IMR-90 (cell line): ENCODE measurements at regions not wholly inside any gene's neighbourhood (a gene's known extent, or its start where the extent isn't known, plus 50 kb on each side); places are given as distances from the start of the nearest gene placed in this dataset.

Source experiments
- ATAC-seq: fragments of 200-7000 bp; cut with Tn5 transposase; 2 replicates; pipeline ENCODE4 v1.9.1; 2020; ENCODE audit warnings: low read depth, mild to moderate bottlenecking, moderate library complexity
- BruUV-seq: library from RNA; stranded (reverse); fragments of 400-500 nt; replicated peaks from 2 replicates; lab custom pipeline; 2021; lab: Mats Ljungman, UMichigan
- CTCF ChIA-PET: fragments of 300-600 bp; formaldehyde crosslinking; extraction: SDS; loops from one replicate; lab custom pipeline; 2021; ENCODE audit warnings: antibody characterized with exemption; lab: Yijun Ruan, JAX
- POLR2A ChIA-PET: fragments of 300-600 bp; sonication (Branson Sonifier 250); formaldehyde crosslinking; loops from one replicate; lab custom pipeline; 2022; ENCODE audit warnings: antibody characterized with exemption; ENCODE audit not compliant: unreplicated experiment; lab: Charles Lee
- DNase-seq: peaks from one replicate; pipeline ENCODE4 v3.0.0; 2013
- H2AFZ ChIP-seq: replicated peaks from 2 replicates; pipeline ENCODE3; 2013; ENCODE audit warnings: low read length, mild to moderate bottlenecking; ENCODE audit not compliant: poor library complexity
- H2AK5ac ChIP-seq: 2 replicates; pipeline ENCODE4 v1.6.1; 2013; ENCODE audit warnings: low read depth, low read length, inconsistent platforms
- H2AK9ac ChIP-seq: replicated peaks from 2 replicates; pipeline ENCODE3; 2013; ENCODE audit warnings: mild to moderate bottlenecking, low read depth, low read length, moderate library complexity; ENCODE audit not compliant: poor library complexity
- H2BK120ac ChIP-seq: 2 replicates; pipeline ENCODE4 v1.6.1; 2013; ENCODE audit warnings: low read depth, low read length, inconsistent platforms
- H2BK15ac ChIP-seq: 3 replicates; pipeline ENCODE4 v1.6.1; 2013; ENCODE audit warnings: low read depth, low read length, inconsistent platforms
- H2BK20ac ChIP-seq: 2 replicates; pipeline ENCODE4 v1.6.1; 2013; ENCODE audit warnings: low read depth, mild to moderate bottlenecking, inconsistent platforms, low read length, moderate library complexity
- H2BK5ac ChIP-seq: 2 replicates; pipeline ENCODE4 v1.6.1; 2013; ENCODE audit warnings: mild to moderate bottlenecking, low read depth, low read length, inconsistent platforms; ENCODE audit not compliant: poor library complexity, severe bottlenecking
- H3K14ac ChIP-seq: replicated peaks from 2 replicates; pipeline ENCODE4 v1.6.1; 2013; ENCODE audit warnings: low read depth, low read length, inconsistent platforms
- H3K18ac ChIP-seq: 2 replicates; pipeline ENCODE4 v1.6.1; 2013; ENCODE audit warnings: low read depth, low read length, control low read depth
- H3K23ac ChIP-seq: 2 replicates; pipeline ENCODE4 v1.6.1; 2013; ENCODE audit warnings: low read depth, low read length, inconsistent platforms
- H3K27ac ChIP-seq: 2 replicates; pipeline ENCODE4 v1.5.1; 2013; ENCODE audit warnings: mild to moderate bottlenecking, control low read depth, low read length; ENCODE audit not compliant: insufficient read depth
- H3K27me3 ChIP-seq: 2 replicates; pipeline ENCODE4 v1.6.1; 2013; ENCODE audit warnings: low read length; ENCODE audit not compliant: control insufficient read depth, insufficient read depth
- H3K36me3 ChIP-seq: 2 replicates; pipeline ENCODE4 v1.6.1; 2013; ENCODE audit warnings: low read length, mixed read lengths; ENCODE audit not compliant: control insufficient read depth, insufficient read depth
- H3K4ac ChIP-seq: 2 replicates; pipeline ENCODE4 v1.6.1; 2013; ENCODE audit warnings: low read depth, low read length, inconsistent platforms
- H3K4me1 ChIP-seq: 2 replicates; pipeline ENCODE4 v1.6.1; 2013; ENCODE audit warnings: low read length, mixed read lengths; ENCODE audit not compliant: control insufficient read depth, insufficient read depth
- H3K4me2 ChIP-seq: 2 replicates; pipeline ENCODE4 v1.6.1; 2013; ENCODE audit warnings: low read depth, mild to moderate bottlenecking, control low read depth, low read length, moderate library complexity
- H3K4me3 ChIP-seq: 2 replicates; pipeline ENCODE4 v1.5.1; 2013; ENCODE audit warnings: low read depth, mild to moderate bottlenecking, control low read depth, low read length, moderate library complexity; ENCODE audit not compliant: insufficient read depth
- H3K56ac ChIP-seq: 2 replicates; pipeline ENCODE4 v1.6.1; 2013; ENCODE audit warnings: low read length, inconsistent platforms; ENCODE audit not compliant: insufficient read depth; ENCODE audit errors: extremely low read depth
- H3K79me1 ChIP-seq, 2 experiments: 2 replicates each; pipeline ENCODE4 v1.6.1; 2013; ENCODE audit warnings: low read length in 2 of 2, inconsistent platforms in 1 of 2, low read depth in 1 of 2
- H3K9ac ChIP-seq: 2 replicates; pipeline ENCODE4 v1.6.1; 2013; ENCODE audit warnings: low read depth, low read length, control low read depth
- H3K9me1 ChIP-seq: 2 replicates; pipeline ENCODE4 v1.6.1; 2013; ENCODE audit warnings: low read length, inconsistent platforms; ENCODE audit not compliant: insufficient read depth
- H3K9me3 ChIP-seq: 2 replicates; pipeline ENCODE4 v1.6.1; 2013; ENCODE audit warnings: low read length; ENCODE audit not compliant: control insufficient read depth, insufficient read depth
- H4K20me1 ChIP-seq: 2 replicates; pipeline ENCODE4 v1.6.1; 2013; ENCODE audit warnings: low read length, inconsistent platforms; ENCODE audit not compliant: insufficient read depth
- H4K5ac ChIP-seq: 2 replicates; pipeline ENCODE4 v1.6.1; 2013; ENCODE audit warnings: mild to moderate bottlenecking, low read depth, low read length, control low read depth
- H4K8ac ChIP-seq, 2 experiments: 2 replicates each; pipeline ENCODE4 v1.6.1; 2013; ENCODE audit warnings: low read depth in 2 of 2, low read length in 2 of 2, control low read depth in 1 of 2, inconsistent platforms in 1 of 2
- H4K91ac ChIP-seq: 2 replicates; pipeline ENCODE4 v1.6.1; 2013; ENCODE audit warnings: low read depth, low read length, inconsistent platforms; ENCODE audit not compliant: insufficient read depth
- BHLHE40 ChIP-seq: fragments of 150-350 bp; IDR thresholded peaks from 2 replicates; pipeline ENCODE4 v1.6.1; 2016; ENCODE audit warnings: mild to moderate bottlenecking, low read depth, low read length
- CEBPB ChIP-seq: IDR thresholded peaks from 2 replicates; pipeline ENCODE4 v1.6.1; 2012; ENCODE audit warnings: low read depth, low read length, improper control_type of control experiment
- CHD1 ChIP-seq: IDR thresholded peaks from 2 replicates; pipeline ENCODE4 v1.6.1; 2012; ENCODE audit warnings: low read depth, low read length, improper control_type of control experiment
- CTCF ChIP-seq: conservative IDR thresholded peaks from 2 replicates; pipeline ENCODE4 v1.5.1; 2012; ENCODE audit warnings: mild to moderate bottlenecking, low read depth, low read length, improper control_type of control experiment
- ELK1 ChIP-seq: fragments of 150-350 bp; IDR thresholded peaks from 2 replicates; pipeline ENCODE4 v1.6.1; 2016; ENCODE audit warnings: low read depth, mild to moderate bottlenecking, low read length, moderate library complexity, borderline replicate concordance
- FOS ChIP-seq: fragments of 150-350 bp; IDR thresholded peaks from 2 replicates; pipeline ENCODE4 v1.6.1; 2016; ENCODE audit warnings: low read depth, low read length
- MAFK ChIP-seq: IDR thresholded peaks from 2 replicates; pipeline ENCODE4 v1.6.1; 2012; ENCODE audit warnings: low read depth, low read length, improper control_type of control experiment
- MXI1 ChIP-seq: IDR thresholded peaks from 2 replicates; pipeline ENCODE4 v1.6.1; 2012; ENCODE audit warnings: low read depth, mild to moderate bottlenecking, low read length, moderate library complexity, borderline replicate concordance
- NFE2L2 ChIP-seq: fragments of 150-350 bp; IDR thresholded peaks from 2 replicates; pipeline ENCODE4 v1.6.1; 2016; ENCODE audit warnings: low read depth, mild to moderate bottlenecking, low read length
- POLR2A ChIP-seq: IDR thresholded peaks from 2 replicates; pipeline ENCODE4 v1.6.1; 2012; ENCODE audit warnings: mild to moderate bottlenecking, low read depth, low read length
- RAD21 ChIP-seq: IDR thresholded peaks from 2 replicates; pipeline ENCODE4 v1.6.1; 2012; ENCODE audit warnings: low read length, improper control_type of control experiment
- RCOR1 ChIP-seq: IDR thresholded peaks from 2 replicates; pipeline ENCODE4 v1.6.1; 2012; ENCODE audit warnings: mild to moderate bottlenecking, low read length, improper control_type of control experiment; ENCODE audit not compliant: insufficient replicate concordance
- RFX5 ChIP-seq: IDR thresholded peaks from 2 replicates; pipeline ENCODE4 v1.8.0; 2012; ENCODE audit warnings: low read depth, mild to moderate bottlenecking, low read length, moderate library complexity
- WGBS, 2 experiments: methylation state at CpG; one replicate each; pipeline versions ENCODE4 v1.1.5 to v1.1.7; 2013; ENCODE audit warnings: missing lambda C conversion rate in 2 of 2; ENCODE audit not compliant: insufficient read length in 1 of 2; ENCODE audit errors: extremely low coverage in 2 of 2; 5-methylcytosine and 5-hydroxymethylcytosine counted together
- dilution Hi-C: fragments of 300-500 bp; cut with HindIII; formaldehyde crosslinking; loops from one replicate; pipeline ENCODE4 v1.14.3; 2018; ENCODE audit warnings: low sequenced_read_pairs; ENCODE audit not compliant: unreplicated experiment
- in situ Hi-C: fragments of 300-500 bp; cut with MboI; formaldehyde crosslinking; loops from 3 replicates; pipeline ENCODE4 v1.14.3; 2019; ENCODE audit warnings: low sequenced_read_pairs, inconsistent platforms, mixed read lengths
- intact Hi-C: fragments of 100-400 bp; cut with micrococcal nuclease; formaldehyde crosslinking; loops from 2 replicates; pipeline ENCODE4 v1.10.0; 2022
- TF ChIP-seq, protein P1 (sequence below): fragments of 150-350 bp; IDR thresholded peaks from 2 replicates; pipeline ENCODE4 v1.6.1; 2017; ENCODE audit warnings: mild to moderate bottlenecking, antibody characterized with exemption, low read length, low read depth

DNA sequence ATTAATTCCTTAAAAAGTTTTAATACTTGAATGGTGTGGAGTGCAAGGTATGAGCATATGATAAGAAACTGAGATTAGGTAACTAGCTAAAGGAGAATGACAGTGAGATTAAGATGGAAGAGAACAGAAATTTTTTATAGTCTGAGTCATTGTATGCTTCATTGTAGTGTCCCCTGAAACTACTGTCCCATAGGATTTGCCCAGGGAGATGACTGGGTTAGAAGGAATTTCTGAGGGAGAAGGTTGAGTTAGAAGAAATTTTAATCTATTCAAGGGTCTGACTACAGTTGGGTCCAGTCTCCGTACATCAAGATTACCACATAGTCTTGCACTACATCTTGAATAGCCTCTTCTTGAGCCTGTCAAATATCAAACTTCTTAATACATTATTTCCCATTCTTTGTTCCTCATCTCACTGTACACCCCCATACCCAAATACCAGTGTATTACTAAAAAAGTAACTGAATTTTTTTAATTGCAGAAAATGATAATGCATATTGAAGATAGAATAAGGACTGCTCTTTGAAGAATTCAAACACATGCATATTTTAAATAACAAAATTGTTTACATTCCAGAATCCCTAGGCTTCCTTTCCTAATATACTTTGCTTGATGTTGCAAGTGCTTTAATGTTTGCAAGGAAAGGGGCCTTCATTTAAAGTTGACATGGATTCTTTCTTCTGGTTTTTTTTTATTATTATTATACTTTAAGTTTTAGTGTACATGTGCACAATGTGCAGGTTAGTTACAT is 314.3 kb upstream of the COL3A1 start (continued):
- TF ChIP-seq RAD21 = no peak
- no peak for TF ChIP-seq MAFK

DNA sequence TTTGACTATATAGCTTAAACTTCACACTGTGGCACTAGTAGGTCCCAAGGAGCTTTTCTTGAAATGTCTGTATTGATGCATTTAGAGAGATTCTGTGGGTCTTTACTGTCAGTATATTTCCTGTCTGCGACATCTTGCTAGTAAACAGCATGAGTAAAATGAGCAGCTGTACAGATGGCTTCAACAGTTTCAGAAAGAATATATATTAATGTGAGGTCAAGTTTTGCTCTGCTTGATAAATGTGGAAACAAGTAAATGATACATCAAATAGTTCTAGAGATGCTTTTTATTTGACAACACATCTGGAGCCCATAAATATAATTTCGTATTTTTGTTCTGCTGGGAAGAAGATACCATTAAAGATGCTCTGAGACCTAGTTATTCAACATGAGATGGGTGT is 310.9 kb upstream of the COL3A1 start:
- Histone ChIP-seq H4K20me1 (no peaks in the 10 kb centered on the region), H4K8ac (no peak overlapping the region), H2BK120ac (0 out of 2 replicates have a peak overlapping the region, but pooled peaks have one; percentile 14), H3K79me1 (no peaks in the 10 kb centered on the region), H2BK20ac (0 out of 2 replicates have a peak overlapping the region, but pooled peaks have one; percentile 25), H3K4me1 (no peaks in the 10 kb centered on the region; the same call in 1 of the 2 replicates), H4K5ac (no peak overlapping the region), H3K9me1 (no peaks in the 10 kb centered on the region), H2BK15ac (no peak overlapping the region), H3K27ac (no peak overlapping the region), H4K91ac (no peak overlapping the region), H2AK9ac (no peak overlapping the region), H3K4me2 (no peak overlapping the region), H2AFZ (no peak overlapping the region), H3K36me3 (no peaks in the 10 kb centered on the region), H3K18ac (peak overlapping the region; percentile 19; the same call in 1 of the 2 replicates), H3K4me3 (no peak overlapping the region), H3K56ac (no peak overlapping the region), H3K9ac (no peak overlapping the region), H3K14ac (no peak overlapping the region), H2BK5ac (no peak overlapping the region), H2AK5ac (no peak overlapping the region), H3K4ac (no peak overlapping the region), H3K27me3 (no peaks in the 10 kb centered on the region), H3K9me3 (no peaks in the 10 kb centered on the region), H3K23ac (no peak overlapping the region)
- no peak for DNase-seq
- intact Hi-C loops = no loop called here
- ChIA-PET POLR2A (no interaction called here), CTCF (no interaction called here)
- no peak for ATAC-seq
- BruUV-seq = no TSS peak
- dilution Hi-C loops = no loop called here
- WGBS, 2 experiments = no CpG with 5 or more reads among the region's 2 CpGs
- in situ Hi-C loops = no loop called here
- TF ChIP-seq RCOR1 (no peak), CTCF (no peak), RAD21 (no peak), ELK1 (no peak), FOS (no peak), CHD1 (no peak), CEBPB (no peak), MXI1 (no peak), BHLHE40 (no peak), NFE2L2 (no peak), POLR2A (no peak), RFX5 (no peak)
- TF ChIP-seq, protein P1, sequence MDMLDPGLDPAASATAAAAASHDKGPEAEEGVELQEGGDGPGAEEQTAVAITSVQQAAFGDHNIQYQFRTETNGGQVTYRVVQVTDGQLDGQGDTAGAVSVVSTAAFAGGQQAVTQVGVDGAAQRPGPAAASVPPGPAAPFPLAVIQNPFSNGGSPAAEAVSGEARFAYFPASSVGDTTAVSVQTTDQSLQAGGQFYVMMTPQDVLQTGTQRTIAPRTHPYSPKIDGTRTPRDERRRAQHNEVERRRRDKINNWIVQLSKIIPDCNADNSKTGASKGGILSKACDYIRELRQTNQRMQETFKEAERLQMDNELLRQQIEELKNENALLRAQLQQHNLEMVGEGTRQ = no peak
